AG09309 (cell line): ENCODE measurements at regions not wholly inside any gene's neighbourhood (a gene's known extent, or its start where the extent isn't known, plus 50 kb on each side); places are given as distances from the start of the nearest gene placed in this dataset.

ENCODE experiments used
- DNase-seq: peaks from one replicate; pipeline ENCODE4 v3.0.0-alpha.2; 2010; ENCODE audit warnings: low read depth
- H3K4me3 ChIP-seq: 2 replicates; pipeline ENCODE4 v1.5.1; 2011; ENCODE audit warnings: mild to moderate bottlenecking, low read depth, low read length, moderate library complexity; ENCODE audit not compliant: control insufficient read depth
- CTCF ChIP-seq: IDR thresholded peaks from 2 replicates; pipeline ENCODE4 v1.5.1; 2011; ENCODE audit warnings: mild to moderate bottlenecking, low read depth, low read length, inconsistent platforms; ENCODE audit not compliant: insufficient read depth, control insufficient read depth; ENCODE audit errors: missing control alignments

GRCh38 chr6:167702241-167702827 is 124.4 kb upstream of the AFDN start:
- TF ChIP-seq CTCF: no peak
- DNase-seq: no peak
- H3K4me3 ChIP-seq: no peak overlapping the region

- no peak for TF ChIP-seq CTCF
These were observed 123.4 kb upstream of the AFDN start for GRCh38 chr6:167703347-167703746.

DNA sequence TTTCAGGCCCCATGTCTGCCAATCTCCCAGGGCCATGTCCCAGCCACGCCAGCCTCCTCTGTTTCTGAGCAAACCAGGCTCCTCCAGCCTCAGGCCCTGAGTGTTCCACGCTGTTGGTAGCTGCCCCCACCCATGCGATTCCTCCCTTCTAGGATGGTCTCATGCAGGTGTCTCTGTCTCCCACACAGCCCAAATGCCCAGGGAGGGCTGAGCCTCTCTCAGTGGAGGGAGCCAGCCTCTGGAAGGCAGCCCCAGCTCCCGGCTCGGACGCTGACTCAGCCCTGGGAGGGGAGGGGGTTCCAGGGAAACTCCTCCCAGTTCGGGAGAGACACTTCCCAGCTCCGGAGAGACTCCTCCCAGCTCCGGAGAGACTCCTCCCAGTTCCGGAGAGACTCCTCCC is 122.9 kb upstream of the AFDN start:
- no peak for DNase-seq
- no peak overlapping the region for H3K4me3 ChIP-seq
- no peak for TF ChIP-seq CTCF

More at GRCh38 chr6:167703347-167703746, 123.4 kb upstream of the AFDN start:
- H3K4me3 ChIP-seq: no peak overlapping the region
- DNase-seq: no peak

GRCh38 chr6:167704396-167704901 is 122.3 kb upstream of the AFDN start:
- TF ChIP-seq CTCF: no peak
- DNase-seq: no peak
- no peak overlapping the region for H3K4me3 ChIP-seq

DNA sequence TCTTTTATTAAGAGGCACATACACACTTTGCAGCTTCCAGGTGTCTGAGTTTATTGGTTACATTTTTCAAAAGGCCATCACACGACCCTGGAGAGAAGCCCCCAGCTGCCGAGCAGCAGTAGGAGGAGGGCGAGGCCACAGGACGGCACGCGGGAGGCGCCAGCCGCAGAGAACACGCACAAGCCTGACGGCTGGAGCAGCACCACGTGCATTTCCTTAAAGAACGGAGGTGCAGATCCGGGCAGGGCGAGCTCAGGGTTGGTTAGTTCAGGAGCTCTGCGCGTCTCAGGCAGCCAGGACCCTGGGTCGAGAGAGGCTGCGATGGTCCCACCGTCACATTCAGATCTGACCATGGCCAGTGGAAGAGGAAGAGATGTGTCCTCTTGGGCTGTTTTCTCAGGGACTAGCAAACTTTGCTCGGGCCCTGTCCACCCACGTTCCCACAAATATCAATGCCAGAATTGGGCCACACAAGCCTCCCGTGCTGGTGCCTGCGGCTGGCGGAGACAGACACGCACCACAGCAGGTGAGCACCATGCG is 121.4 kb upstream of the AFDN start:
- DNase-seq: no peak
- no peak overlapping the region for H3K4me3 ChIP-seq

GRCh38 chr6:167706313-167707109 is 120.2 kb upstream of the AFDN start:
- no peak overlapping the region for H3K4me3 ChIP-seq
- TF ChIP-seq CTCF: no peak
- no peak for DNase-seq

More for the DNA sequence above, 121.4 kb upstream of the AFDN start:
- no peak for TF ChIP-seq CTCF
